ENCODE measurements at regions not wholly inside any gene's neighbourhood (a gene's known extent, or its start where the extent isn't known, plus 50 kb on each side); places are given as distances from the start of the nearest gene placed in this dataset.
"Not testable (repeated sequence)": the region's sequence is repeated elsewhere in the genome, so short reads cannot be mapped to it uniquely, and the experiment has no call there.

- DNase-seq: no peak
These were observed 388.4 kb downstream of the TFEC start for GRCh38 chr7:115642194-115642593.

DNA sequence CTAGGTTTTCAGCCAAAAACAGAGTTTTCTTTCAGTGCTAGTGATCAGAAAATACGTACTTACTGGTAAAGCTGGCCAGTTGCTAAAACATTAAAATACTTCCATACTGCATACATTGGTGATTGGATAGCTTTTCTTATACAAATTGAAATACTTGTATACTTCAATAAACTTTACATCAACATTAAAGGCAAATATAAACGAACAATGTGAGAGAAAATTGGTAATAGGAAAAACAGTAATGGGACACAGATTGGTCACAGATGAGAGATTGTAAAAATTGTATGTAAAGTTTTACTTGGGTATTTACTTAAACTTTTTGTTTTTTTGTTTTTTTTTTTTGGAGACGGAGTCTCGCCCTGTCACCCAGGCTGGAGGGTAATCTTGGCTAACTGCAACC is 391.7 kb downstream of the TFEC start:
- DNase-seq: no peak

GRCh38 chr7:115637128-115637527 is 393.4 kb downstream of the TFEC start:
- no peak for DNase-seq

DNA sequence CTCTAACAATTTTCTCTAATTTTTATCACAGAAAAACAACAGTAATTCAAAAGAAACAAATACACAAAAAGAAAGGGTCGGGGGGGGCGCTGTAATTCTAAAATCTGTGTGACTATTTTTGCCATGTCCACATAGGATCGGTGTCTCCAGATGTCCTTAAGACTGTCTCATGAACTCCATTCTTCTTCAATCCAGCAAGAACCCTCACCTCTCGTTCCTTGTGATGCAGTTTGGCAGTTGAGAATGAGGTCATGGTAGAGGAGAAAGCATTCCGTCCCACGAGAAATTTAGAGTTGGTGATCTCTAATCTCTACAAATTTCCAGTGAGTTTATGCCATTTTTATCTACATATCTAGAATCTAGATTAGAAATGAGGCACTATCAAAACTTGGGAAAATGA is 394.7 kb downstream of the TFEC start:
- DNase-seq: peak; percentile 1

- peak; percentile 44 for DNase-seq
These were observed 395.2 kb downstream of the TFEC start for GRCh38 chr7:115635376-115635775.

- peak; percentile 1 for DNase-seq
These were observed 395.9 kb downstream of the TFEC start for GRCh38 chr7:115634633-115635032.

DNA sequence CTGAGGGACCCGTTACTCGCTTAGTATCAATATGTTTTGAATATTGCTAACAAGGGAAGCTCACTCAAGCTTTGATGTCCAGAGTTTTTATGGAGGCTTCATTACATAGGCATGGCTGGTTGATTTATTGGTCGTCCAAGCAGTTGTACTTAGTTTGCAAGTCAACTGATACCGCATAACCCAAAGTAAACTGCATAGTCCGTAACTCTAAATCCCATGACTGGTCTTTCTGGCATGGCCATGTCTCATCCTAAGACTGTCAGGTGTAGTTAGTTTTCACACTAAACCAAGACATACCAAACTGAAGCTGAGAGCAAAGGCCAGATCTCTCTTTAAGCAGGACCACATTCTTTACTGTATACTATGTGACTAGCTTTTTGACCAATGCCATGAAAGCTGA is 397.9 kb downstream of the TFEC start:
- no peak for DNase-seq

GRCh38 chr7:115631782-115632181 is 398.8 kb downstream of the TFEC start:
- no peak for DNase-seq

GRCh38 chr7:115630049-115630448 is 400.5 kb downstream of the TFEC start:
- no peak for DNase-seq

DNA sequence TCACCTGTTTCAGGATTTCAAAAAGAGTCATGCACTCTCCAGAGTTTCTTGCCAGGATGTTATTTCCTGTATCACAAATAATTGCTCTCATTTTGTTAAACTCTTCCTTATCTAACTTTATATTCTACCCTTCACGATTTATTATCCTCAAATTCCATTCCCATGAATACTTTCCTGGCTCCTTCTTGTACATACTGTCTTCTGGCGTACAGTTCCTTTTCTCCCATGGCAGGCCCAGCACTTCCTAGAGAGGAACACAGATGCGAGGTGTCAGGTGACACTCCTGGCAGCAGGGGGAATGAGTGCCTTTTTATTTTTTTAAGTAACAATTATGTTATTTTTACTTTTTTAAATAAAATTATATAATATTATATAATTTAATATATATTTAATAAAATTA is 411.9 kb downstream of the TFEC start:
- peak; percentile 45 for DNase-seq

DNA sequence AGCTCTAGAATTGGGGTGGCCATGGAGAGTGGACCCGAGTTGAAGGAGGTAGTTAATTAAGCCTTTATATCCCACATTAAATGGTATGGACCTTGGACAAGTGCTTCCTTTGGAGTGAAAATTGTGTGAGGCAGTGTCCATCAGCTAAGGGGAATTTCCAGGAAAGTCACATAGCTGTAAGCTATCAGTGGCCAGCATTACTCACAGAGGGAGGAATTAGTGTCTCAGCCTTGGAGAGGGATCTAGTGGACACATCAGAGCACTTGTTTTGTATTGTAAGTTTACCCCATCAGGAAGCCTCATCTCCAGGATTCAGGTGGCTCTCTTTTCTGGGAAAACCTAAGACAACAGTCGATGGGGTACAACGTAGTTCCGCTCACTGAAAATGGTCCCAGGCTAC is 416.7 kb downstream of the TFEC start:
- DNase-seq: no peak

DNA sequence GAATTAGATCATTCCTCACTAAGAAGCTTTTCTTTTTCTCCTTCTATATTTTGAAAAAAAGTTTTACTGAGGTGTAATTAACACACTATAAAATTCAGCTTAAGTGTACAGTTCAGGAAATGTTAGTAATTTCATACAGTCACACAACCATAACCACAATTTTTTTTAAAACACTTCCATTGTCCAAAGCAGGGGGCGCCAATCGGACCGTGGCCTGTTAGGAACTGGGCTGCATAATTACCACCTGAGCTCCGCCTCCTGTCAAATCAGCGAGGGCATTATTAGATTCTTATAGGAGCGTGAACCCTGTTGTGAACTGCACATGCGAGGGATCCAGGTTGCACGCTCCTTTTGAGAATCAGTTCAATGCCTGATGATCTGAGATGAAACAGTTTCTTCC is 427.1 kb downstream of the TFEC start:
- no peak for DNase-seq

DNA sequence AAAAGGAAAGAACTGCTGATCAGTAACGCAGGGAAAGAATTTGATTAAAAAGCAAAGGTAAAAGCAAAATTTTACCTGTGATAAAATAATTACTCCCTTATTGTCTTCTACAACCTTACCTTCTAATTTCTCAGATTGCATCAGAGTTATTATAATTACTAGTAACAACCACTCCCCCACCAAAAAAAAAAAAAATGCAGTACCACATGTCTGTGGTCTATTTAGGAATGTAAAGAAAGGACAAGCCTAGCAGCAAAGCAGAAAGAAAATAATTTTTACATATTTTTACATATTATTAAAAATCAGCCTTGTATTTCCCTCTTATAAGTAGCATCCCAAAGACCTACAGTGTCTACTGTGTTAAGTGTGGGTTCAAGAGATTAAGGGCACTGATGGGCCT is 430.4 kb downstream of the TFEC start:
- no peak for DNase-seq

DNA sequence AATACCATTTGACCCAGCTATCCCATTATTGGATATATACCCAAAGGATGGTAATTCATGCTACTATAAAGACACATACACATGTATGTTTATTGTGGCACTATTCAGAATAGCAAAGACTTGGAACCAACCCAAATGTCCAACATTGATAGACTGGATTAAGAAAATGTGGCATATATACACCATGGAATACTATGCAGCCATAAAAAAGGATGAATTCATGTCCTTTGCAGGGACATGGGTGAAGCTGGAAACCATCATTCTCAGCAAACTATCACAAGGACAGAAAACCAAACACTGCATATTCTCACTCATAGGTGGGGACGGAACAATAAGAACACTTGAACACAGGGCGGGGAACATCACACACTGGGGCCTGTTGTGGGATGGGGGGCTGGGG is 431.4 kb downstream of the TFEC start:
- not testable (repeated sequence) for DNase-seq

GRCh38 chr7:115597220-115597619 is 433.3 kb downstream of the TFEC start:
- DNase-seq: not testable (repeated sequence)

DNA sequence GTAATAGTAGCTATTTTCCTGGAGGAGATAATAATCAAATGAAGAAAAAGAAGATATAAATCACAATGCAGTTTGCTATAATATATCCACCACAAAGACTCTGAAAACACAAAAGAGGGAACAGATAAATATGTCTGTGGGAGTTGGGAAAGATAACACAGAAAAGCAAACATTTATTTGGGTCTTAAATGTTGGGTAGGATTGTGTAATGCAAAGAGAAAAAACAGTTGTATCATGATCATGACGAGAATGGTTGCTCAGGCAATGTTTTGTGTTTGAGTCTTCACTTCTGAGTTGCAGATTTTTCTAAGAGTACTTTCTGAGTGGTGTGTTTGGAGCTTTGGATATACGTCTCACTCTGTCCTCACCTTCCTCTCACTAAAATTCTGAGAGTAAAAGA is 437.5 kb downstream of the TFEC start:
- no peak for DNase-seq

DNA sequence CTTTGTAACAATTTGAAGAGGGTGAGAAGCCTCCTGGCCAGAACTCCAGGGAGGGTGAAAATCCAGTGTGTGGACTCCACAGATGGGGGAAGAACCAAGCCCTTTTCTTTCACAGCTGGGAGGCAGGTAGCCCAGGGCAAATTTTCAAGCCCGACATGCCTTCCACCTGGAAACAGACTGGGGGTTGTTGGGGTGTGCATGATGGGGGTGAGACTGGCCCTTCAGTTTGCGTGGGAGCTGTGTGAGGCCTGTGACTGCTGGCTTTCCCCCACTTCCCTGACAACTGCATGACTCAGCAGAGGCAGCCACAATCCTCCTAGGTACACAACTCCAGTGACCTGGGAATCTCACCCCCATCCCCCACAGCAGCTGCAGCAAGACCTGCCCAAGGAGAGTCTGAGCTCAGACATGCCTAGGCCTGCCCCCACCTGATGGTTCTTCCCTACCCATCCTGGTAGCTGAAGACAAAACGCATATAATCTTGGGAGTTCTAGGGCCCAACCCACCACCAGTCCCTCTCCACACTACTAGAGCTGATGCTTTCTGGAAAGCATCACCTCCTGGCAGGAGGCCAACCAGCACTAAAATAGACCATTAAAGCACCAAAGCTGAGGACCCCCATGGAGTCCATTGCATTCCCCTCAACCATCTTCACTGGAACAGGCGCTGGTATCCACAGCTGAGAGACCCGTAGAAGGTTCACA is 445.4 kb downstream of the TFEC start:
- no peak for DNase-seq

DNA sequence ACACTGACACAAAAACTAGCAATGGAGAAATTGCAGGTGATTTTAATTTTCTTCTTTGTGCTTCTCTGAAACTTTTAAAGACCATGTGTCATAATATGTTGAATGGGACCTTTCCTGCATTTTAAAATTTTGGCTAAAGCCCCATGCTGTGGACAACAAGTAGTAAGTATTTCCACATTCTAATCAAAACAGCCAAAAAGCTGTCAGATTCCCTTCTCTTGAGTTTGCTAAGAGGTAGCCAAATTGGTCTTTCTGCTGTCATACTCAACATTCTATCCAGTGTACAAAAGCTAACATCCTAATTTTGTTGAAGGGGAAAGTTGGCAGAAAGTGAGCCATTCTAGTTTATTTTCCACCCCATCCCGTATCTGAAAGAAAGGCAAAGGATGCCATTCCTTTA is 447.6 kb downstream of the TFEC start:
- DNase-seq: peak; percentile 65

GRCh38 chr7:115578576-115578975 is 452.0 kb downstream of the TFEC start:
- no peak for DNase-seq

GRCh38 chr7:115574681-115575291 is 455.8 kb downstream of the TFEC start:
- no peak for DNase-seq

- peak; percentile 24 for DNase-seq
These were observed 458.5 kb downstream of the TFEC start for GRCh38 chr7:115572111-115572510.

- DNase-seq: no peak
These were observed 469.0 kb downstream of the TFEC start for GRCh38 chr7:115561335-115562110.

DNA sequence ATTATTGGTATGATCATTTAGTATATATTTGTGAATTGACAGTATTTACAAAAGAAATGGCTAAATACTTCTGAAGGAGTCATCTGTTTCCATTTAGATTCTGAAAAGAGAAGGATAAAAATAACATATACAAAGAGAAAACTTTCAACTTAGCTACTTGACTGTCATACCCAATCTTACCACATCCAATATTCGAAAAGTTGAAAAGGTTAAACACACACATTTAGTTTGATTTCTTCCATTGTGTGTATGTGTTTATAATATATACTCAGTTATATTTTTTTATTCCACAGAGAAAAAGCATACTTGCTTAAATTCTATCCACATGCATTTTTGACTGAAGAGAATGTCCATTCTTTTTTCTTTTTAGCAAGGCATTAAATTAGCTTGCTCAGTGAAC is 470.7 kb downstream of the TFEC start:
- no peak for DNase-seq

GRCh38 chr7:115558161-115558560 is 472.4 kb downstream of the TFEC start:
- DNase-seq: no peak
